ENCODE measurements at regions not wholly inside any gene's neighbourhood (a gene's known extent, or its start where the extent isn't known, plus 50 kb on each side); places are given as distances from the start of the nearest gene placed in this dataset.

DNA sequence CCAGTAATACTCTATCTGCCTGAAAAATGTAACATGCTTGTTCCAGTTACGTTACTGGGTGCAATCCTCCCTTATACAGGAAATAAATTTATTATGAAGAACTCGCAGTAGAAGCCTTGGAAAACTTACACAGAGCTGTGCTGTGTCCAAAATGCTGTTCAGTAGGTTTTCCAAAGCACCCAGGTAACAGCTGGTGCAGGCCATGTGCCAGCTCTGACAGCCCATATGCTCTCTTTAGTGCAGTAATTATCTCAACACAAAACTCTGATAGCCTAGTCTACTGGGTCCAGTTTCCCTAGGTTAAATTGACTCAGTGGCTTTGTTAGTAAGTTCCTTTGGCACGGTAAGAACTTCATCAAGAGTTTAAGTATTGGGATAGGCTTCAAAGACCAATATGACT lies 120.7 kb upstream of the OBI1 start:
- Mint-ChIP-seq H3K36me3 (ENCODE audit: insufficient read depth) (no peaks in the 10 kb centered on the region), H3K27me3 (peaks cover 6% of the 10 kb centered on the region), H3K27ac (no peak overlapping the region), H3K4me1 (ENCODE audit: low read depth) (peaks cover 16% of the 10 kb centered on the region), H3K4me3 (ENCODE audit: low read depth) (no peak overlapping the region), H3K9me3 (ENCODE audit: low read depth) (no peaks in the 10 kb centered on the region)
- DNase-seq (ENCODE audit: low spot score, unreplicated experiment), result no peak
- TF ChIP-seq, protein P1, sequence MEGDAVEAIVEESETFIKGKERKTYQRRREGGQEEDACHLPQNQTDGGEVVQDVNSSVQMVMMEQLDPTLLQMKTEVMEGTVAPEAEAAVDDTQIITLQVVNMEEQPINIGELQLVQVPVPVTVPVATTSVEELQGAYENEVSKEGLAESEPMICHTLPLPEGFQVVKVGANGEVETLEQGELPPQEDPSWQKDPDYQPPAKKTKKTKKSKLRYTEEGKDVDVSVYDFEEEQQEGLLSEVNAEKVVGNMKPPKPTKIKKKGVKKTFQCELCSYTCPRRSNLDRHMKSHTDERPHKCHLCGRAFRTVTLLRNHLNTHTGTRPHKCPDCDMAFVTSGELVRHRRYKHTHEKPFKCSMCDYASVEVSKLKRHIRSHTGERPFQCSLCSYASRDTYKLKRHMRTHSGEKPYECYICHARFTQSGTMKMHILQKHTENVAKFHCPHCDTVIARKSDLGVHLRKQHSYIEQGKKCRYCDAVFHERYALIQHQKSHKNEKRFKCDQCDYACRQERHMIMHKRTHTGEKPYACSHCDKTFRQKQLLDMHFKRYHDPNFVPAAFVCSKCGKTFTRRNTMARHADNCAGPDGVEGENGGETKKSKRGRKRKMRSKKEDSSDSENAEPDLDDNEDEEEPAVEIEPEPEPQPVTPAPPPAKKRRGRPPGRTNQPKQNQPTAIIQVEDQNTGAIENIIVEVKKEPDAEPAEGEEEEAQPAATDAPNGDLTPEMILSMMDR (IDR thresholded peaks at IDR 0.05; ENCODE audit: unreplicated experiment), result no peak

DNA sequence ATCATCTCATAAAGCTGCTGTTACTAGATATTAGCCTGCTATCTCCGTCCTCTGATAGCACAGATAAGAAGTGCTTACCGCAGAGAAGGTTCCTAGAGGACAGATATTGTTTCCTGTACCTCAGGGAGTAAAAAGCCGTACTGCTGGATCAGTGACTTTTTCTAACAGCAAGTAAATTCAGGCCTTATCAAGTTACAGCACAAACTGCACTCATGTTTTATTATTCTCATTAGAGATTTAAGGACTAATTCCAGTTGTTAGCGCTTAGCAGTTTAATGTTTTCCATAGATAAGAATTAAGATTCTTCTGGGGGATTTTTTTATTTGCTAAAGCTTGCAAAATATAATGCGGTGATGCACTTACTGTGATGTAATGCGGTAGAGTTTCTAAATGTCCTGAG lies 119.0 kb upstream of the OBI1 start:
- H3K4me3 Mint-ChIP-seq (ENCODE audit: low read depth), result no peak overlapping the region
- no peaks in the 10 kb centered on the region for H3K36me3 Mint-ChIP-seq (ENCODE audit: insufficient read depth)
- peaks cover 22% of the 10 kb centered on the region for H3K4me1 Mint-ChIP-seq (ENCODE audit: low read depth)
- no peak for DNase-seq (ENCODE audit: low spot score, unreplicated experiment)
- no peak overlapping the region for H3K27ac Mint-ChIP-seq
- TF ChIP-seq, protein P1 (IDR thresholded peaks at IDR 0.05; ENCODE audit: unreplicated experiment), result no peak
- peaks cover 6% of the 10 kb centered on the region for H3K27me3 Mint-ChIP-seq
- no peaks in the 10 kb centered on the region for H3K9me3 Mint-ChIP-seq (ENCODE audit: low read depth)

DNA sequence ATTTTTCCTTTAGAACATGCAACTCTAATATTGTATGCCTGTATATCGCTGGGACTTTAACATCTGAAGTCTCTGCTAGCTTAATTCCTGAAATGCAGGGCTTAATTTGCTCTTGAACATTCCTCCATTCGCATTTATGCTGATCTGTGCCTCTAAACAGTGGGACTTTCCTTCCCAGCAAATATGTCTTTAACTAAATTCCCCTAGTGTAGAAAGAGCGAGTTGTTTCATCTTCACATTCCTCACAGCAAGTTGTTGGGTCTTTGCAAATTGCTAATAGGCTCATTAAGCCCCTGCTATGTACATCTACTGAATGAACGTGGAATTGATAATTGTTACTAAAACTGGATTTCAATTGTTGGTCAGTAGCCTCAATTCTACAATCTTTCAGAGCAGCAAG lies 118.4 kb upstream of the OBI1 start:
- H3K27me3 Mint-ChIP-seq, result peaks cover 6% of the 10 kb centered on the region
- no peaks in the 10 kb centered on the region for H3K9me3 Mint-ChIP-seq (ENCODE audit: low read depth)
- no peak overlapping the region for H3K27ac Mint-ChIP-seq
- H3K4me3 Mint-ChIP-seq (ENCODE audit: low read depth), result no peak overlapping the region
- peaks cover 28% of the 10 kb centered on the region for H3K4me1 Mint-ChIP-seq (ENCODE audit: low read depth)
- TF ChIP-seq, protein P1 (IDR thresholded peaks at IDR 0.05; ENCODE audit: unreplicated experiment), result no peak
- DNase-seq (ENCODE audit: low spot score, unreplicated experiment), result no peak
- H3K36me3 Mint-ChIP-seq (ENCODE audit: insufficient read depth), result no peaks in the 10 kb centered on the region

DNA sequence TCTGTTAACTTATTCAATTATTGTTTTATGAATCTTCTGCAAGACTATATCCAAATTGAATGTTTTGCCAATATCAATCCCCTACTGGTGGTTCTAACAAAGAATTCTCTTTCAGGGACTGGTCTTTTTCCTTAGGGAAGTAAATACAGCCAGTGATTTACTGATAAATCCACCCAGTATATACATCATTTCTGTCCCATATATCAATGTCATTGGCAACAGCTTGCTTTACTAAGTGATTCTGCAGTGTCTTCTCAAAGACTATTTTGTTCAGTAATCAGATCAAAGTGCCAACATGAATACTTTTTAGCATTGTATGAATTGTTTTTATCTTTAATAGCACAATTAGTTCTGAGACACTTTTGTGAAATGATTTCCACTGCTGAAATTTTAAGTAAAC lies 114.0 kb upstream of the OBI1 start:
- H3K4me1 Mint-ChIP-seq (ENCODE audit: low read depth), result peaks cover 26% of the 10 kb centered on the region
- no peak for DNase-seq (ENCODE audit: low spot score, unreplicated experiment)

DNA sequence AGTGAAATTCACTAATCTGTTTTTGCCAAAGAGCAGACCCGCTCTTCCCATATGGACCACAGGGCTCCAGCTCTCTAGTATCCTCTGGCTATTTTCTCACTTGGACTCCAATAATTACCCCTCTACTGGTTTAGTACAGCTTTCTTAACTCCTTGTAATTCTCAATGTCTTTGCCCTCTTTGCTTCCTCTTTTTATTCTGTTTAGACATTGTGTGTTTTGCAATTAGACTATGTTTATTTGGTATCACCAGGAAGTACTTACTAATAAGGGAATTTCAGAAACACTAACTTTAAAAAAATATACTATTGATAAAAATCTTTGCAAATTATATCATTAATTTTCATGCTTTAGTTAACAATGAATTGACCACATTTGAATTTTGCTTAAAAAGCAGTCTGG lies 111.6 kb upstream of the OBI1 start:
- no peak overlapping the region for H3K4me3 Mint-ChIP-seq (ENCODE audit: low read depth)
- no peaks in the 10 kb centered on the region for H3K27me3 Mint-ChIP-seq
- DNase-seq (ENCODE audit: low spot score, unreplicated experiment), result no peak
- TF ChIP-seq, protein P1 (IDR thresholded peaks at IDR 0.05; ENCODE audit: unreplicated experiment), result no peak
- peaks cover 19% of the 10 kb centered on the region for H3K4me1 Mint-ChIP-seq (ENCODE audit: low read depth)
- H3K36me3 Mint-ChIP-seq (ENCODE audit: insufficient read depth), result no peaks in the 10 kb centered on the region
- H3K27ac Mint-ChIP-seq, result no peak overlapping the region
- no peaks in the 10 kb centered on the region for H3K9me3 Mint-ChIP-seq (ENCODE audit: low read depth)

More for the DNA sequence above, 114.0 kb upstream of the OBI1 start:
- TF ChIP-seq, protein P1 (IDR thresholded peaks at IDR 0.05; ENCODE audit: unreplicated experiment), result no peak
- H3K4me3 Mint-ChIP-seq (ENCODE audit: low read depth), result no peak overlapping the region
- H3K27ac Mint-ChIP-seq, result no peak overlapping the region
- H3K9me3 Mint-ChIP-seq (ENCODE audit: low read depth), result no peaks in the 10 kb centered on the region
- no peaks in the 10 kb centered on the region for H3K36me3 Mint-ChIP-seq (ENCODE audit: insufficient read depth)
- peaks cover 4% of the 10 kb centered on the region for H3K27me3 Mint-ChIP-seq

All from progenitor cell of endocrine pancreas (in vitro differentiated cells).